ENCODE measurements at regions not wholly inside any gene's neighbourhood (a gene's known extent, or its start where the extent isn't known, plus 50 kb on each side); places are given as distances from the start of the nearest gene placed in this dataset.

GRCh38 chr16:79320956-79321355 is 279.6 kb downstream of the MAF start:
- Histone ChIP-seq H3K4me2 (ENCODE audit: control insufficient read depth, extremely low read depth, insufficient read depth, low read depth, low read length) (no peak overlapping the region), H3K9me3 (ENCODE audit: control insufficient read depth, low read depth, low read length) (no peaks in the 10 kb centered on the region), H4K20me1 (ENCODE audit: control insufficient read depth, extremely low read depth, insufficient read depth, low read length) (no peaks in the 10 kb centered on the region), H3K27ac (ENCODE audit: control insufficient read depth, insufficient read depth, low read length) (no peak overlapping the region), H3K27me3 (ENCODE audit: control insufficient read depth, extremely low read depth, insufficient read depth, low read length) (peaks cover 15% of the 10 kb centered on the region), H3K9ac (ENCODE audit: control insufficient read depth, extremely low read depth, insufficient read depth, low read length) (no peak overlapping the region), H3K4me1 (ENCODE audit: control insufficient read depth, extremely low read depth, insufficient read depth, low read length) (no peaks in the 10 kb centered on the region), H3K79me2 (ENCODE audit: control insufficient read depth, insufficient read depth, low read length) (no peaks in the 10 kb centered on the region), H3K9me1 (ENCODE audit: control insufficient read depth, extremely low read depth, insufficient read depth, low read length) (no peaks in the 10 kb centered on the region), H2AFZ (ENCODE audit: control insufficient read depth, low read length) (no peak overlapping the region), H3K4me3 (ENCODE audit: control insufficient read depth in 2 of 3, extremely low read depth in 1 of 3, insufficient read depth in 2 of 3, low read depth in 1 of 3, low read length in 3 of 3) (no peak overlapping the region), H3K36me3 (ENCODE audit: control insufficient read depth in 2 of 2, extremely low read depth in 1 of 2, insufficient read depth in 2 of 2, low read length in 2 of 2) (no peaks in the 10 kb centered on the region)
- no peak for DNase-seq (ENCODE audit: low read depth, low spot score)
- no peak for FAIRE-seq
- dilution Hi-C loops (cut with MboI; ENCODE audit: extremely low pct_ligation_motif_present, low sequenced_read_pairs), result no loop called here
- TF ChIP-seq EZH2 (IDR thresholded peaks at IDR 0.05; ENCODE audit: low read length), result no peak
- no peak for TF ChIP-seq CTCF (optimal IDR thresholded peaks at IDR 0.05 in 1 of 3, IDR thresholded peaks at IDR 0.05 in 1 of 3, conservative IDR thresholded peaks at IDR 0.05 in 1 of 3; ENCODE audit: extremely low read depth in 1 of 3, insufficient read depth in 2 of 3, low read length in 3 of 3)

GRCh38 chr16:79318143-79318899 is 282.2 kb downstream of the MAF start:
- H2AFZ ChIP-seq (ENCODE audit: control insufficient read depth, low read length), result no peak overlapping the region
- TF ChIP-seq EZH2 (IDR thresholded peaks at IDR 0.05; ENCODE audit: low read length), result no peak
- no peak for TF ChIP-seq CTCF (optimal IDR thresholded peaks at IDR 0.05 in 1 of 3, IDR thresholded peaks at IDR 0.05 in 1 of 3, conservative IDR thresholded peaks at IDR 0.05 in 1 of 3; ENCODE audit: extremely low read depth in 1 of 3, insufficient read depth in 2 of 3, low read length in 3 of 3)
- H3K36me3 ChIP-seq (ENCODE audit: control insufficient read depth in 2 of 2, extremely low read depth in 1 of 2, insufficient read depth in 2 of 2, low read length in 2 of 2), result no peaks in the 10 kb centered on the region
- dilution Hi-C loops (cut with MboI; ENCODE audit: extremely low pct_ligation_motif_present, low sequenced_read_pairs), result no loop called here
- H3K4me3 ChIP-seq (ENCODE audit: control insufficient read depth in 2 of 3, extremely low read depth in 1 of 3, insufficient read depth in 2 of 3, low read depth in 1 of 3, low read length in 3 of 3), result no peak overlapping the region
- no peaks in the 10 kb centered on the region for H3K79me2 ChIP-seq (ENCODE audit: control insufficient read depth, insufficient read depth, low read length)
- no peak overlapping the region for H3K27ac ChIP-seq (ENCODE audit: control insufficient read depth, insufficient read depth, low read length)
- no peaks in the 10 kb centered on the region for H3K9me3 ChIP-seq (ENCODE audit: control insufficient read depth, low read depth, low read length)
- no peaks in the 10 kb centered on the region for H4K20me1 ChIP-seq (ENCODE audit: control insufficient read depth, extremely low read depth, insufficient read depth, low read length)
- DNase-seq (ENCODE audit: low read depth, low spot score) (no peak), FAIRE-seq (no peak)
- H3K27me3 ChIP-seq (ENCODE audit: control insufficient read depth, extremely low read depth, insufficient read depth, low read length), result peaks cover 3% of the 10 kb centered on the region
- no peaks in the 10 kb centered on the region for H3K9me1 ChIP-seq (ENCODE audit: control insufficient read depth, extremely low read depth, insufficient read depth, low read length)
- H3K9ac ChIP-seq (ENCODE audit: control insufficient read depth, extremely low read depth, insufficient read depth, low read length), result no peak overlapping the region
- no peak overlapping the region for H3K4me2 ChIP-seq (ENCODE audit: control insufficient read depth, extremely low read depth, insufficient read depth, low read depth, low read length)
- H3K4me1 ChIP-seq (ENCODE audit: control insufficient read depth, extremely low read depth, insufficient read depth, low read length), result no peaks in the 10 kb centered on the region

Measured in keratinocyte (primary cell).